PC-3 (cell line): ENCODE measurements at regions not wholly inside any gene's neighbourhood (a gene's known extent, or its start where the extent isn't known, plus 50 kb on each side); places are given as distances from the start of the nearest gene placed in this dataset.

Source experiments
- ATAC-seq: fragments of 200-7000 bp; cut with Tn5 transposase; 2 replicates; pipeline ENCODE4 v1.9.1; 2020; ENCODE audit warnings: mild to moderate bottlenecking, moderate library complexity
- BruUV-seq: library from RNA; stranded (reverse); fragments of 400-500 nt; replicated peaks from 2 replicates; lab custom pipeline; 2021; lab: Mats Ljungman, UMichigan
- CTCF ChIA-PET: fragments of 300-600 bp; sonication (Branson Sonifier 250); formaldehyde crosslinking; loops from one replicate; lab custom pipeline; 2022; ENCODE audit warnings: antibody characterized with exemption; lab: Charles Lee
- POLR2A ChIA-PET: fragments of 300-600 bp; sonication (Branson Sonifier 250); formaldehyde crosslinking; loops from one replicate; lab custom pipeline; 2022; ENCODE audit warnings: antibody characterized with exemption; ENCODE audit not compliant: unreplicated experiment; lab: Charles Lee
- DNase-seq: peaks from one replicate; pipeline ENCODE4 v3.0.0-alpha.2; 2015
- H2AFZ ChIP-seq: fragments of 300-600 bp; sonication (generic); 2 replicates; pipeline ENCODE4 v1.6.0; 2016; ENCODE audit warnings: antibody characterized with exemption, low read length
- H3F3A ChIP-seq: fragments of 300-600 bp; sonication (generic); one replicate; pipeline ENCODE4 v1.6.0; 2017; ENCODE audit warnings: antibody characterized with exemption, low read length, control low read depth, mild to moderate bottlenecking; ENCODE audit not compliant: unreplicated experiment
- H3K27ac ChIP-seq: fragments of 300-600 bp; sonication (generic); 2 replicates; pipeline ENCODE4 v1.5.1; 2016; ENCODE audit warnings: mild to moderate bottlenecking, low read length
- H3K27me3 ChIP-seq: fragments of 300-600 bp; sonication (generic); 2 replicates; pipeline ENCODE4 v1.6.1; 2016; ENCODE audit warnings: low read length, mixed read lengths
- H3K36me3 ChIP-seq: fragments of 300-600 bp; sonication (generic); 2 replicates; pipeline ENCODE4 v1.6.1; 2016; ENCODE audit warnings: low read depth, mixed run types, low read length, mixed read lengths
- H3K4me1 ChIP-seq: fragments of 300-600 bp; sonication (generic); 2 replicates; pipeline ENCODE4 v1.5.1; 2016; ENCODE audit warnings: low read length; ENCODE audit not compliant: insufficient read depth
- H3K4me2 ChIP-seq: fragments of 300-600 bp; sonication (generic); 2 replicates; pipeline ENCODE4 v1.6.0; 2016; ENCODE audit warnings: low read length
- H3K4me3 ChIP-seq: fragments of 300-600 bp; sonication (generic); 2 replicates; pipeline ENCODE4 v1.5.1; 2016; ENCODE audit warnings: mild to moderate bottlenecking, low read length, mixed read lengths
- H3K79me2 ChIP-seq: fragments of 300-600 bp; sonication (generic); 2 replicates; pipeline ENCODE4 v1.6.1; 2017; ENCODE audit warnings: low read length, mixed read lengths
- H3K9ac ChIP-seq: fragments of 300-600 bp; sonication (generic); 2 replicates; pipeline ENCODE4 v1.6.0; 2016; ENCODE audit warnings: mild to moderate bottlenecking, low read length
- H3K9me2 ChIP-seq: fragments of 300-600 bp; sonication (generic); replicated peaks from 2 replicates; pipeline ENCODE4 v1.6.1; 2016; ENCODE audit warnings: mixed run types, low read length, mixed read lengths
- H3K9me3 ChIP-seq: fragments of 300-600 bp; sonication (generic); 2 replicates; pipeline ENCODE4 v1.6.1; 2016; ENCODE audit warnings: low read length, mixed read lengths
- H4K20me1 ChIP-seq: fragments of 300-600 bp; sonication (generic); 2 replicates; pipeline ENCODE4 v1.6.1; 2016; ENCODE audit warnings: low read length, mixed read lengths
- EZH2 ChIP-seq: fragments of 300-600 bp; sonication (generic); IDR thresholded peaks from one replicate; pipeline ENCODE4 v1.6.1; 2017; ENCODE audit warnings: antibody characterized with exemption, mild to moderate bottlenecking, low read length; ENCODE audit not compliant: unreplicated experiment
- EZH2phosphoT487 ChIP-seq: fragments of 300-600 bp; sonication (generic); IDR thresholded peaks from 2 replicates; pipeline ENCODE4 v1.6.1; 2018; ENCODE audit warnings: mild to moderate bottlenecking, antibody characterized with exemption, low read length, borderline replicate concordance
- intact Hi-C: fragments of 100-400 bp; cut with micrococcal nuclease; formaldehyde crosslinking; loops from 2 replicates; pipeline ENCODE4 v1.9.0; 2023
- TF ChIP-seq, protein P1 (sequence below): fragments of 300-600 bp; sonication (generic); conservative IDR thresholded peaks from 2 replicates; pipeline ENCODE4 v1.5.1; 2017; ENCODE audit warnings: antibody characterized with exemption, low read depth, mild to moderate bottlenecking, low read length

DNA sequence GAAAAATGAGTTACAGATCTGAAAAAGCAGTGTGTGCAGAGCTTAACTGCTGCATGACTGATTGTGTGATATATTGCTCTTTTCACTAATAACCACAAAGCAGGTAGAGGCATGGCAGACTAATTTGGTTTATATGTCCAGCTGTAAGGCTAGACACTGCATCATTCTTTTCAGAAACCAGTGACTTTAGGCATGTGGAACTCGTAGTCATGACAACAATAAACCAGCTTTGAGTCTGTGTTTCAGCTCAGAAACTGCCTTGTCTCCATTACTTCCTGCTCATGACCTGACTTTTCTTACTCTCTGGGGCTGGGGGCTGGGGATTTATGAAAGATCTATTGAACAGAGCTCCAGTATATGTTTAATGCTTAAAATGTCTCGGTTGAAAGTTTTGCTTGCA is 146.8 kb upstream of the LRIG3 start:
- Histone ChIP-seq H3K9me2 (no peaks in the 10 kb centered on the region), H3F3A (no peaks in the 10 kb centered on the region), H3K4me1 (peaks cover 10% of the 10 kb centered on the region), H4K20me1 (no peaks in the 10 kb centered on the region), H3K4me3 (no peak overlapping the region), H3K79me2 (no peaks in the 10 kb centered on the region), H2AFZ (no peak overlapping the region), H3K36me3 (no peaks in the 10 kb centered on the region), H3K4me2 (no peak overlapping the region), H3K27me3 (no peaks in the 10 kb centered on the region), H3K27ac (no peak overlapping the region), H3K9me3 (no peaks in the 10 kb centered on the region), H3K9ac (no peak overlapping the region)
- intact Hi-C loops: no loop called here
- BruUV-seq: no TSS peak
- TF ChIP-seq, protein P1, sequence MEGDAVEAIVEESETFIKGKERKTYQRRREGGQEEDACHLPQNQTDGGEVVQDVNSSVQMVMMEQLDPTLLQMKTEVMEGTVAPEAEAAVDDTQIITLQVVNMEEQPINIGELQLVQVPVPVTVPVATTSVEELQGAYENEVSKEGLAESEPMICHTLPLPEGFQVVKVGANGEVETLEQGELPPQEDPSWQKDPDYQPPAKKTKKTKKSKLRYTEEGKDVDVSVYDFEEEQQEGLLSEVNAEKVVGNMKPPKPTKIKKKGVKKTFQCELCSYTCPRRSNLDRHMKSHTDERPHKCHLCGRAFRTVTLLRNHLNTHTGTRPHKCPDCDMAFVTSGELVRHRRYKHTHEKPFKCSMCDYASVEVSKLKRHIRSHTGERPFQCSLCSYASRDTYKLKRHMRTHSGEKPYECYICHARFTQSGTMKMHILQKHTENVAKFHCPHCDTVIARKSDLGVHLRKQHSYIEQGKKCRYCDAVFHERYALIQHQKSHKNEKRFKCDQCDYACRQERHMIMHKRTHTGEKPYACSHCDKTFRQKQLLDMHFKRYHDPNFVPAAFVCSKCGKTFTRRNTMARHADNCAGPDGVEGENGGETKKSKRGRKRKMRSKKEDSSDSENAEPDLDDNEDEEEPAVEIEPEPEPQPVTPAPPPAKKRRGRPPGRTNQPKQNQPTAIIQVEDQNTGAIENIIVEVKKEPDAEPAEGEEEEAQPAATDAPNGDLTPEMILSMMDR: no peak
- TF ChIP-seq EZH2phosphoT487 (no peak), EZH2 (no peak)
- DNase-seq (peak; percentile 20), ATAC-seq (no peak)
- ChIA-PET CTCF (no interaction called here), POLR2A (no interaction called here)

DNA sequence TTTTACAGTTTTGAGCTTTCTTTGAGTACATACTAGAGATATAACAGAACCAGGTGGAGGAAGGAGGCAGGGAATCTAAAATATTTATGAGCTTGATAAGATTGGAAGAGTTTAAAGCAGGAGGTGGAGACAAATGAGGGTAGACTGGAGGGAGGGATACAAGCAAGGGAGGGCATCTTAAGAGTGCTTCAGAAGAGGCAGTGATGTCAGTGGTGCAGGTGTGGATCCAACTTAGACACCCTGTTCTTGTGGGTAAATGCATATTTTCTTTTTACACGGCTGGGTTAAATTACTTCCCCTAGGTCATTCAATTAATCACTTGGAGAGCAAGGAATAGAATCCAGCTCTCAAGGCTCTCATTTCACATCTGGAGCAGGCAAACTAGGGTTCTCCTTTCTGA is 146.1 kb upstream of the LRIG3 start:
- no peaks in the 10 kb centered on the region for H4K20me1 ChIP-seq
- POLR2A ChIA-PET: no interaction called here
- TF ChIP-seq, protein P1: no peak
- TF ChIP-seq EZH2: no peak
- no peak for TF ChIP-seq EZH2phosphoT487
- H3K4me2 ChIP-seq: no peak overlapping the region
- intact Hi-C loops: no loop called here
- H3K9ac ChIP-seq: no peak overlapping the region
- DNase-seq (no peak), ATAC-seq (no peak)
- no peaks in the 10 kb centered on the region for H3K9me3 ChIP-seq
- CTCF ChIA-PET: no interaction called here
- no peaks in the 10 kb centered on the region for H3K36me3 ChIP-seq
- peaks cover 10% of the 10 kb centered on the region for H3K4me1 ChIP-seq
- H3K79me2 ChIP-seq: no peaks in the 10 kb centered on the region
- no peak overlapping the region for H2AFZ ChIP-seq
- H3K9me2 ChIP-seq: no peaks in the 10 kb centered on the region
- no peaks in the 10 kb centered on the region for H3K27me3 ChIP-seq
- H3K27ac ChIP-seq: no peak overlapping the region
- H3F3A ChIP-seq: no peaks in the 10 kb centered on the region
- no TSS peak for BruUV-seq
- no peak overlapping the region for H3K4me3 ChIP-seq

DNA sequence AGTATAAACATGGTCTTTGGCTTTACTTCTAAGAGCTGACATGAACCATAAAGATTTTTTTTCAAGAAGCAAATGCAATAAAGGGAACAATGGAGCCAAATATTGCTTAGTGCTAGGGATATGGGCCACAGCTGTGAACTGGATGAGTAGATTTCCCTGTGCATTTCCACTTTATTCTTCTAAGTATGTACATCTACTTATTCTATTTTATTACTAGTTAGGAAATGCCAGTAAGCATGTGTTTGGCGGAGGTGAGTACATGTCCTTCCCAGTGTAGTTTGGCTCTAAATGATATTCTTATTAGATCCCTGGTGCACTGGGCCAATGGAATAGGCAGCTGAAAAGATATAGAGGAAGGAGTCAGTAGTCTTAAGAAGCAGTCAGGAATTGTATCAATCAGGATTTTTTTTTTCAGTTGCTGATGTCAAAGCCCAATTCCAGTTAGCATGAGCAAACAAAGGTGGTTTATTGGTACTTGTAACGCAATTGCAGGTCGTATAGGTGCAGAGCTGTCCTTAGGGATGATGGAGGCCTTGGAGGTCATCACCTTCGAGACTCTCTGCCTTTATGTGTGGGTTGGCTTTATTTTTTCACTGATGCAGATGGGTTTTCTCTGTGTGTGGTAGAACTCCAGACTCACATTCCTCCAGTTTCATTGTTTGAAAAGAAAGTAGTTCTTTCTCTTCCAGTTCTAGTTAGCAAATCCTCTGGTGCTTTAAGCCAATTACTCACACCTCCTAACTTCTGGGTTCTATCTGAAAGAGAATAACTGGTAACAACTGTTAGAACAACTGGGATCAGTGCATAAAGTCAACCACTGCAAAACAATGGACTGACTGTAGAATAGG is 139.0 kb upstream of the LRIG3 start:
- Histone ChIP-seq H3K79me2 (no peaks in the 10 kb centered on the region), H3K9me3 (no peaks in the 10 kb centered on the region), H3K4me2 (no peak overlapping the region), H3K9ac (no peak overlapping the region), H3K36me3 (no peaks in the 10 kb centered on the region), H3F3A (peaks cover 3% of the 10 kb centered on the region), H3K4me3 (no peak overlapping the region), H3K9me2 (no peaks in the 10 kb centered on the region), H2AFZ (no peak overlapping the region), H3K4me1 (peaks cover 15% of the 10 kb centered on the region), H3K27ac (no peak overlapping the region), H3K27me3 (no peaks in the 10 kb centered on the region), H4K20me1 (no peaks in the 10 kb centered on the region)
- CTCF ChIA-PET: no interaction called here
- BruUV-seq: no TSS peak
- POLR2A ChIA-PET: no interaction called here
- DNase-seq (no peak), ATAC-seq (no peak)
- intact Hi-C loops: loop anchor here (5.0 kb wide), 1 partner anchor 142 kb away; no protein-coding TSS in a partner anchor
- TF ChIP-seq, protein P1: no peak
- TF ChIP-seq EZH2phosphoT487: no peak
- TF ChIP-seq EZH2: no peak
